ENCODE measurements at regions not wholly inside any gene's neighbourhood (a gene's known extent, or its start where the extent isn't known, plus 50 kb on each side); places are given as distances from the start of the nearest gene placed in this dataset.

- H3K18ac ChIP-seq (ENCODE audit: low read length), result no peak overlapping the region
- H3K4ac ChIP-seq (ENCODE audit: low read depth, low read length), result no peak overlapping the region
- no peak overlapping the region for H2BK12ac ChIP-seq (ENCODE audit: low read length)
- no peak overlapping the region for H3K4me2 ChIP-seq (ENCODE audit: low read length)
- H3K79me1 ChIP-seq (ENCODE audit: low read length), result no peaks in the 10 kb centered on the region
- no peak overlapping the region for H2BK5ac ChIP-seq (ENCODE audit: low read depth, low read length, poor library complexity)
- no peak for DNase-seq
- no peak overlapping the region for H4K8ac ChIP-seq (ENCODE audit: low read depth, low read length)
- H3K36me3 ChIP-seq (ENCODE audit: control insufficient read depth in 1 of 2, insufficient read depth in 2 of 2, low read length in 2 of 2), result no peaks in the 10 kb centered on the region
- no peak overlapping the region for H4K91ac ChIP-seq (ENCODE audit: low read depth, low read length)
- no peak overlapping the region for H2BK120ac ChIP-seq (ENCODE audit: insufficient read depth, low read length, poor library complexity)
- WGBS (ENCODE audit: extremely low coverage, insufficient coverage, insufficient read length), result no CpG with 5 or more reads among the region's 3 CpGs
- no peaks in the 10 kb centered on the region for H3K9me3 ChIP-seq (ENCODE audit: insufficient read depth, low read depth, low read length)
- no peak overlapping the region for H3K27ac ChIP-seq (ENCODE audit: low read depth, low read length)
- no peaks in the 10 kb centered on the region for H3K79me2 ChIP-seq (ENCODE audit: control insufficient read depth, insufficient read depth, low read length, poor library complexity)
- no peak overlapping the region for H3K14ac ChIP-seq (ENCODE audit: low read length)
- H3K23ac ChIP-seq (ENCODE audit: low read length), result no peak overlapping the region
- H4K12ac ChIP-seq (ENCODE audit: low read depth, low read length), result no peak overlapping the region
- no peak overlapping the region for H2AFZ ChIP-seq (ENCODE audit: insufficient read depth, low read length, poor library complexity)
- no peak overlapping the region for H3K9ac ChIP-seq (ENCODE audit: low read length)
- H3K27me3 ChIP-seq (ENCODE audit: insufficient read depth, low read length), result no peaks in the 10 kb centered on the region
- H3K4me1 ChIP-seq (ENCODE audit: control insufficient read depth in 1 of 2, insufficient read depth in 2 of 2, low read length in 2 of 2), result no peaks in the 10 kb centered on the region
- no peak overlapping the region for H3K4me3 ChIP-seq (ENCODE audit: low read depth, low read length)
- no peak overlapping the region for H2AK5ac ChIP-seq (ENCODE audit: low read length)
These were observed 777.5 kb downstream of the NLGN4Y start for GRCh38 chrY:15301879-15302278.

- Histone ChIP-seq H2AFZ (ENCODE audit: insufficient read depth, low read length, poor library complexity) (no peak overlapping the region), H2BK5ac (ENCODE audit: low read depth, low read length, poor library complexity) (no peak overlapping the region), H3K79me1 (ENCODE audit: low read length) (no peaks in the 10 kb centered on the region), H3K27me3 (ENCODE audit: insufficient read depth, low read length) (no peaks in the 10 kb centered on the region), H3K4me3 (ENCODE audit: low read depth, low read length) (no peak overlapping the region), H3K4me2 (ENCODE audit: low read length) (no peak overlapping the region), H3K4me1 (ENCODE audit: control insufficient read depth in 1 of 2, insufficient read depth in 2 of 2, low read length in 2 of 2) (no peaks in the 10 kb centered on the region), H2AK5ac (ENCODE audit: low read length) (no peak overlapping the region), H4K91ac (ENCODE audit: low read depth, low read length) (no peak overlapping the region), H3K9ac (ENCODE audit: low read length) (no peak overlapping the region), H3K18ac (ENCODE audit: low read length) (no peak overlapping the region), H3K27ac (ENCODE audit: low read depth, low read length) (no peak overlapping the region), H3K36me3 (ENCODE audit: control insufficient read depth in 1 of 2, insufficient read depth in 2 of 2, low read length in 2 of 2) (no peaks in the 10 kb centered on the region), H4K12ac (ENCODE audit: low read depth, low read length) (no peak overlapping the region), H3K23ac (ENCODE audit: low read length) (no peak overlapping the region), H2BK120ac (ENCODE audit: insufficient read depth, low read length, poor library complexity) (no peak overlapping the region), H2BK12ac (ENCODE audit: low read length) (no peak overlapping the region), H3K9me3 (ENCODE audit: insufficient read depth, low read depth, low read length) (no peaks in the 10 kb centered on the region), H3K79me2 (ENCODE audit: control insufficient read depth, insufficient read depth, low read length, poor library complexity) (no peaks in the 10 kb centered on the region), H4K8ac (ENCODE audit: low read depth, low read length) (no peak overlapping the region), H3K4ac (ENCODE audit: low read depth, low read length) (no peak overlapping the region), H3K14ac (ENCODE audit: low read length) (no peak overlapping the region)
- DNase-seq, result no peak
- WGBS (ENCODE audit: extremely low coverage, insufficient coverage, insufficient read length), result no CpG with 5 or more reads among the region's 2 CpGs
These were observed 787.8 kb downstream of the NLGN4Y start for GRCh38 chrY:15312166-15312565.

GRCh38 chrY:15324189-15324588, 799.9 kb downstream of the NLGN4Y start:
- H3K23ac ChIP-seq (ENCODE audit: low read length), result no peak overlapping the region
- H3K4me2 ChIP-seq (ENCODE audit: low read length), result no peak overlapping the region
- no peak overlapping the region for H3K14ac ChIP-seq (ENCODE audit: low read length)
- H2BK120ac ChIP-seq (ENCODE audit: insufficient read depth, low read length, poor library complexity), result no peak overlapping the region
- no peak overlapping the region for H3K18ac ChIP-seq (ENCODE audit: low read length)
- H3K4me1 ChIP-seq (ENCODE audit: control insufficient read depth in 1 of 2, insufficient read depth in 2 of 2, low read length in 2 of 2), result no peaks in the 10 kb centered on the region
- H3K79me1 ChIP-seq (ENCODE audit: low read length), result no peaks in the 10 kb centered on the region
- no peak overlapping the region for H3K4me3 ChIP-seq (ENCODE audit: low read depth, low read length)
- no peaks in the 10 kb centered on the region for H3K79me2 ChIP-seq (ENCODE audit: control insufficient read depth, insufficient read depth, low read length, poor library complexity)
- no peak overlapping the region for H2AK5ac ChIP-seq (ENCODE audit: low read length)
- WGBS (ENCODE audit: extremely low coverage, insufficient coverage, insufficient read length), result no CpG with 5 or more reads among the region's 2 CpGs
- H4K91ac ChIP-seq (ENCODE audit: low read depth, low read length), result no peak overlapping the region
- no peak overlapping the region for H3K4ac ChIP-seq (ENCODE audit: low read depth, low read length)
- no peaks in the 10 kb centered on the region for H3K36me3 ChIP-seq (ENCODE audit: control insufficient read depth in 1 of 2, insufficient read depth in 2 of 2, low read length in 2 of 2)
- no peaks in the 10 kb centered on the region for H3K9me3 ChIP-seq (ENCODE audit: insufficient read depth, low read depth, low read length)
- H2BK12ac ChIP-seq (ENCODE audit: low read length), result no peak overlapping the region
- H3K27me3 ChIP-seq (ENCODE audit: insufficient read depth, low read length), result no peaks in the 10 kb centered on the region
- no peak overlapping the region for H2BK5ac ChIP-seq (ENCODE audit: low read depth, low read length, poor library complexity)
- no peak overlapping the region for H4K8ac ChIP-seq (ENCODE audit: low read depth, low read length)
- no peak overlapping the region for H2AFZ ChIP-seq (ENCODE audit: insufficient read depth, low read length, poor library complexity)
- no peak for DNase-seq
- H4K12ac ChIP-seq (ENCODE audit: low read depth, low read length), result no peak overlapping the region
- H3K9ac ChIP-seq (ENCODE audit: low read length), result no peak overlapping the region
- no peak overlapping the region for H3K27ac ChIP-seq (ENCODE audit: low read depth, low read length)

- Histone ChIP-seq H2AFZ (ENCODE audit: insufficient read depth, low read length, poor library complexity) (no peak overlapping the region), H3K9ac (ENCODE audit: low read length) (no peak overlapping the region), H3K18ac (ENCODE audit: low read length) (no peak overlapping the region), H3K27me3 (ENCODE audit: insufficient read depth, low read length) (no peaks in the 10 kb centered on the region), H3K4ac (ENCODE audit: low read depth, low read length) (no peak overlapping the region), H3K4me1 (ENCODE audit: control insufficient read depth in 1 of 2, insufficient read depth in 2 of 2, low read length in 2 of 2) (no peaks in the 10 kb centered on the region), H4K8ac (ENCODE audit: low read depth, low read length) (no peak overlapping the region), H3K14ac (ENCODE audit: low read length) (no peak overlapping the region), H2AK5ac (ENCODE audit: low read length) (no peak overlapping the region), H3K4me3 (ENCODE audit: low read depth, low read length) (no peak overlapping the region), H3K9me3 (ENCODE audit: insufficient read depth, low read depth, low read length) (no peaks in the 10 kb centered on the region), H2BK5ac (ENCODE audit: low read depth, low read length, poor library complexity) (no peak overlapping the region), H3K27ac (ENCODE audit: low read depth, low read length) (no peak overlapping the region), H2BK120ac (ENCODE audit: insufficient read depth, low read length, poor library complexity) (no peak overlapping the region), H3K4me2 (ENCODE audit: low read length) (no peak overlapping the region), H3K23ac (ENCODE audit: low read length) (no peak overlapping the region), H3K79me1 (ENCODE audit: low read length) (no peaks in the 10 kb centered on the region), H3K79me2 (ENCODE audit: control insufficient read depth, insufficient read depth, low read length, poor library complexity) (no peaks in the 10 kb centered on the region), H4K12ac (ENCODE audit: low read depth, low read length) (no peak overlapping the region), H4K91ac (ENCODE audit: low read depth, low read length) (no peak overlapping the region), H3K36me3 (ENCODE audit: control insufficient read depth in 1 of 2, insufficient read depth in 2 of 2, low read length in 2 of 2) (no peaks in the 10 kb centered on the region), H2BK12ac (ENCODE audit: low read length) (no peak overlapping the region)
- WGBS (ENCODE audit: extremely low coverage, insufficient coverage, insufficient read length), result no CpG with 5 or more reads among the region's 3 CpGs
- no peak for DNase-seq
These were observed 800.9 kb downstream of the NLGN4Y start for GRCh38 chrY:15325201-15325600.

Measured in trophoblast cell (in vitro differentiated cells and primary cell).